ENCODE measurements at regions not wholly inside any gene's neighbourhood (a gene's known extent, or its start where the extent isn't known, plus 50 kb on each side); places are given as distances from the start of the nearest gene placed in this dataset.

GRCh38 chr12:93968536-93969285 is 179.7 kb upstream of the PLXNC1 start:
- Histone ChIP-seq H3K36me3 (replicated peaks; ENCODE audit: control insufficient read depth, insufficient read depth, low read length) (no peaks in the 10 kb centered on the region), H3K27me3 (ENCODE audit: control insufficient read depth, insufficient read depth, low read length) (no peaks in the 10 kb centered on the region), H3K4me3 (ENCODE audit: insufficient read depth, low read depth, low read length) (no peak overlapping the region)
- no peak for DNase-seq

- DNase-seq, result no peak
- H3K4me3 ChIP-seq (ENCODE audit: insufficient read depth, low read depth, low read length), result no peak overlapping the region
These were observed 177.3 kb upstream of the PLXNC1 start for GRCh38 chr12:93970900-93971688.

GRCh38 chr12:93972411-93973208 is 175.8 kb upstream of the PLXNC1 start:
- no peaks in the 10 kb centered on the region for H3K27me3 ChIP-seq (ENCODE audit: control insufficient read depth, insufficient read depth, low read length)
- H3K4me3 ChIP-seq (ENCODE audit: insufficient read depth, low read depth, low read length), result no peak overlapping the region
- no peak for DNase-seq
- H3K36me3 ChIP-seq (replicated peaks; ENCODE audit: control insufficient read depth, insufficient read depth, low read length), result no peaks in the 10 kb centered on the region

More at GRCh38 chr12:93970900-93971688, 177.3 kb upstream of the PLXNC1 start:
- H3K27me3 ChIP-seq (ENCODE audit: control insufficient read depth, insufficient read depth, low read length), result no peaks in the 10 kb centered on the region
- H3K36me3 ChIP-seq (replicated peaks; ENCODE audit: control insufficient read depth, insufficient read depth, low read length), result no peaks in the 10 kb centered on the region

GRCh38 chr12:93974252-93974651 is 174.1 kb upstream of the PLXNC1 start:
- DNase-seq, result no peak
- H3K36me3 ChIP-seq (replicated peaks; ENCODE audit: control insufficient read depth, insufficient read depth, low read length), result no peaks in the 10 kb centered on the region
- no peak overlapping the region for H3K4me3 ChIP-seq (ENCODE audit: insufficient read depth, low read depth, low read length)
- H3K27me3 ChIP-seq (ENCODE audit: control insufficient read depth, insufficient read depth, low read length), result no peaks in the 10 kb centered on the region

GRCh38 chr12:93976024-93976423 is 172.4 kb upstream of the PLXNC1 start:
- Histone ChIP-seq H3K4me3 (ENCODE audit: insufficient read depth, low read depth, low read length) (no peak overlapping the region), H3K27me3 (ENCODE audit: control insufficient read depth, insufficient read depth, low read length) (no peaks in the 10 kb centered on the region), H3K36me3 (replicated peaks; ENCODE audit: control insufficient read depth, insufficient read depth, low read length) (no peaks in the 10 kb centered on the region)
- no peak for DNase-seq

GRCh38 chr12:93977081-93977480 is 171.3 kb upstream of the PLXNC1 start:
- Histone ChIP-seq H3K36me3 (replicated peaks; ENCODE audit: control insufficient read depth, insufficient read depth, low read length) (no peaks in the 10 kb centered on the region), H3K27me3 (ENCODE audit: control insufficient read depth, insufficient read depth, low read length) (no peaks in the 10 kb centered on the region), H3K4me3 (ENCODE audit: insufficient read depth, low read depth, low read length) (no peak overlapping the region)
- no peak for DNase-seq

GRCh38 chr12:93978553-93978952 is 169.8 kb upstream of the PLXNC1 start:
- no peaks in the 10 kb centered on the region for H3K27me3 ChIP-seq (ENCODE audit: control insufficient read depth, insufficient read depth, low read length)
- H3K4me3 ChIP-seq (ENCODE audit: insufficient read depth, low read depth, low read length), result no peak overlapping the region
- no peaks in the 10 kb centered on the region for H3K36me3 ChIP-seq (replicated peaks; ENCODE audit: control insufficient read depth, insufficient read depth, low read length)
- no peak for DNase-seq

GRCh38 chr12:93979189-93979588 is 169.2 kb upstream of the PLXNC1 start:
- DNase-seq, result no peak
- H3K4me3 ChIP-seq (ENCODE audit: insufficient read depth, low read depth, low read length), result no peak overlapping the region
- no peaks in the 10 kb centered on the region for H3K27me3 ChIP-seq (ENCODE audit: control insufficient read depth, insufficient read depth, low read length)
- no peaks in the 10 kb centered on the region for H3K36me3 ChIP-seq (replicated peaks; ENCODE audit: control insufficient read depth, insufficient read depth, low read length)

- Histone ChIP-seq H3K36me3 (replicated peaks; ENCODE audit: control insufficient read depth, insufficient read depth, low read length) (no peaks in the 10 kb centered on the region), H3K27me3 (ENCODE audit: control insufficient read depth, insufficient read depth, low read length) (no peaks in the 10 kb centered on the region), H3K4me3 (ENCODE audit: insufficient read depth, low read depth, low read length) (no peak overlapping the region)
- no peak for DNase-seq
These were observed 167.7 kb upstream of the PLXNC1 start for GRCh38 chr12:93980711-93981110.

- H3K4me3 ChIP-seq (ENCODE audit: insufficient read depth, low read depth, low read length), result no peak overlapping the region
- no peaks in the 10 kb centered on the region for H3K36me3 ChIP-seq (replicated peaks; ENCODE audit: control insufficient read depth, insufficient read depth, low read length)
- DNase-seq, result no peak
- H3K27me3 ChIP-seq (ENCODE audit: control insufficient read depth, insufficient read depth, low read length), result no peaks in the 10 kb centered on the region
These were observed 167.0 kb upstream of the PLXNC1 start for GRCh38 chr12:93981411-93981810.

GRCh38 chr12:93982771-93983315 is 165.5 kb upstream of the PLXNC1 start:
- no peaks in the 10 kb centered on the region for H3K36me3 ChIP-seq (replicated peaks; ENCODE audit: control insufficient read depth, insufficient read depth, low read length)
- DNase-seq, result no peak

GRCh38 chr12:93984005-93984404 is 164.4 kb upstream of the PLXNC1 start:
- DNase-seq, result no peak
- no peak overlapping the region for H3K4me3 ChIP-seq (ENCODE audit: insufficient read depth, low read depth, low read length)
- H3K36me3 ChIP-seq (replicated peaks; ENCODE audit: control insufficient read depth, insufficient read depth, low read length), result no peaks in the 10 kb centered on the region
- no peaks in the 10 kb centered on the region for H3K27me3 ChIP-seq (ENCODE audit: control insufficient read depth, insufficient read depth, low read length)

More at GRCh38 chr12:93982771-93983315, 165.5 kb upstream of the PLXNC1 start:
- Histone ChIP-seq H3K27me3 (ENCODE audit: control insufficient read depth, insufficient read depth, low read length) (no peaks in the 10 kb centered on the region), H3K4me3 (ENCODE audit: insufficient read depth, low read depth, low read length) (no peak overlapping the region)

- H3K4me3 ChIP-seq (ENCODE audit: insufficient read depth, low read depth, low read length), result no peak overlapping the region
- no peaks in the 10 kb centered on the region for H3K27me3 ChIP-seq (ENCODE audit: control insufficient read depth, insufficient read depth, low read length)
- H3K36me3 ChIP-seq (replicated peaks; ENCODE audit: control insufficient read depth, insufficient read depth, low read length), result no peaks in the 10 kb centered on the region
- no peak for DNase-seq
These were observed 158.4 kb upstream of the PLXNC1 start for GRCh38 chr12:93989949-93990348.

All from H7 (cell line).